GF-D8 (cell line): ENCODE measurements at regions not wholly inside any gene's neighbourhood (a gene's known extent, or its start where the extent isn't known, plus 50 kb on each side); places are given as distances from the start of the nearest gene placed in this dataset.
"Not testable (repeated sequence)": the region's sequence is repeated elsewhere in the genome, so short reads cannot be mapped to it uniquely, and the experiment has no call there.

ENCODE experiments used
- DNase-seq: peaks from one replicate; lab custom pipeline; 2025; lab: John Stamatoyannopoulos, UW

DNA sequence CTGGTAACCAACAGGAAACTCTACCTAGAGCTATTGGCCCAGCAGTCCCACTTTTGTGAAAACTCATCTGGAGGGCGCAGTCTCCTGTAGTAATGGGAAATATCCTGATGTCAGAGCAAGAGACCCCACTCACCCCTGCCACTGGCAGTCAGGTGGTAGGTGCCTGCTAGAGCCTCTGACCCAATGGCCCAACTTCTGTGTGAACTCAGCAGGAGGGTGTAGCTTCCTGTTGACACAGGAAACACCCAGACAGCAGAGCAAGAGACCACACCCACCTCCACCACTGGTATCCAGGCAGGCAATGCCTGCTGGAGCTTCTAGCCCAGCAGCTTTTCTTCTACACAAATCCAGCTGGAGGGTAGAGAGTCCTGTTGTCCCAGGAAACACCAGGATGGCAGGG lies 1176.8 kb upstream of the PRR20A start:
- no peak for DNase-seq

DNA sequence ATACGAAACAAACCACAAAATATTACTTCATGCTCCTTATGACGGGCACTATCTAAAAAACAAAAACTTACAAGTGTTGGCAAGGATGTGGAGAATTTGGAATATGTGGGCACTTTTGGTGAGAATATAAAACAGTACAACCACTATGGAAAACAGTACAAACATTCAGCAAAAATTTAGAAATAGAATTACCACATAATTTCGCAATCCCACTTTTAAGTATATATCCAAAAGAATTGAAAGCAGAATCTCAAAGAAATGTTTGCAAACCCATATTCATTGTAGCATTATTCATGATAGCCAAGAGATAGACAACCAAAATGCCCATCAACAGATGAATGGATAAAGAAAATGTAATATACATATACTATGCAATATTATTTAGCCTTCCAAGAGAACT lies 1173.7 kb upstream of the PRR20A start:
- DNase-seq = no peak

DNA sequence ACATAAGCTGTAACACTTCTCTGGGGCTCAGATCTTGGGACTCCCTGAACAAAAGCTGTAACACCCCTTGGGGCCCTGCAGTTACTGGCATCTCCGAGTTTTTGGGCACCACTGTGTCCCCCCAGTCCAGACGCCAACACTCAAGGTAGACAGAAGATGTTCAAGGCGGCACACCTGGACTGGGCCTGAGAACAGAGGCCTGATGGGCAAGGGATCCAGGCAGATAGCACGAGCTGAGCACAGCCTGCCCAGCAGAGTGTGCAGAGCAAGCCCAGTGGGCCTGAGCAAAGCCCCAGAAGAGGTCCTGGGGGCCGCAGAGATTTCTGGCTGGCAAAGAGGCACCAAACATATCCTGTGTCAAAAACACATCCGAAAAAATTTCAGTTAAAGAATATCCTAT lies 1163.3 kb upstream of the PRR20A start:
- no peak for DNase-seq

GRCh38 chr13:55981381-55981780 lies 1159.3 kb upstream of the PRR20A start:
- no peak for DNase-seq

DNA sequence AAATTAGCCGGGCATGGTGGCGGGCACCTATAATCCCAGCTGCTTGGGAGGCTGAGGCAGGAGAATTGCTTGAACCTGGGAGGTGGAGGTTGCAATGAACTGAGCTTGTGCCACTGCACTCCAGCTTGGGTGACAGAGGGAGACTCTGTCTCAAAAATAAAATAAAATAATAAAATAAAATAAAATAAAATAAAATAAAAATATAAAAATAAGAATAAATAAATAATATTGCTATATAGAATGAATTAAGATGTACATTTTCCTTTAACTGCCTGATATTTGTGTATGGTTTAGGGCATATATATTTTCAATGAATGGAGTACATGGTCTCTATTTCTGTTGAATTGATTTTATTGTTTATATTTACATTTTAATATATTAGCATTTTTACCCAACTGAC lies 1156.7 kb upstream of the PRR20A start:
- DNase-seq = not testable (repeated sequence)

GRCh38 chr13:55990631-55991030 lies 1150.1 kb upstream of the PRR20A start:
- no peak for DNase-seq

- DNase-seq = no peak
Observed at GRCh38 chr13:55991666-55992065, 1149.1 kb upstream of the PRR20A start.

- no peak for DNase-seq
Observed at GRCh38 chr13:55992145-55992544, 1148.6 kb upstream of the PRR20A start.

DNA sequence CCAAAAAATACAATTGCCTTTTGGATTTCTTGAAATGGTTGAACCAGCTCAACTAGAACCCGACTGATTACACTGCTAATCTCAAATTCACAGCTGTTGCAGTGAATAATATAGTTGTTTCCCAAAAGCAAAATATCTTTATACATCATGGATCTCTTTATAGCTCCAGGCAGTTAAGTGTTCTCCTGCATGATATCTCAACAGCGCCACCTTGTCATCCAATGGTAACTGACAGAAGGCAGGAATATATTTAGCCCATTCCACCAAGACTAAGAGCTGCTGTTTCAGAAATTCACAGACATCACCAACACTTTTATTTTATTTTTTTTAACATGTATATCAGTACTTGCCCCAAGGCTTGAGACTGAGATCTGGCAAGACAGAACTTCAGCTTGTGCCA lies 1141.0 kb upstream of the PRR20A start:
- DNase-seq = no peak

GRCh38 chr13:56009418-56009817 lies 1131.3 kb upstream of the PRR20A start:
- DNase-seq = no peak

DNA sequence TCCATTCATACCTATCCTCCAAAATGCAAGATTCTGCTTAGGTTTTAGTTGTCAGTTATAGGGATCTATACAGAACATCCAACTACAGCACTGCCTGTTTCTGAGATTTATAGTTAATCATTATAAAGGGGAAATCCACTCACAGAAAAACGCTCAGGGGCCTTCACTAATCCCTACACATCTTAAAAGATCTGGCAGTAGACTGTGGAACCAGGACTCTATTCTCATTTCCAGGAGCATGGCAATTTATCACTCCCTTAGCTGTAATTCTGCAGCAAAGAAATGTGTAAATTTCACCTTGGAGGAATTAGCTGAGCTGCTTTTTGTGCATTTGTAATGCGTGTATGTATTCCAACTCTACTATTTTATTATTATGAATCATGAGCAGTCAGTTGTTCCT lies 1128.1 kb upstream of the PRR20A start:
- DNase-seq = no peak

DNA sequence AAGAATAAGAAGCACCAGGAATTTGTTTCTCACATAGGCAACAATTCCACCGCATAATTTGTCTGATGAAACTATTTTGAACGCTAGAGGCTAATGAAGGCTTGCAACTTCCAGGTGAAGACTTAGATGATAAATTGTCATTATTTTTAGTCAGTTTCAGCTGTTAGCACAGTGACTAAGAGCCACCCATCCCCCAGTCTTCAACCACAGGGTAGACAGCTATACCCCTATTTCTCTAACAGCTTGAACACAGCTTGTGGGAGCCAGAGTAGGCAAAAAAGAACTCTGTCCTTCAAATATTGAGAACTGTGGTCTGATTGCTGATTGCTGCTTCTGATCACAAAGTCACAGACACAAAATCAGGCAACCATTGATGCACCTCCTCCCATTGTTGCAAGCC lies 1124.8 kb upstream of the PRR20A start:
- DNase-seq = no peak

DNA sequence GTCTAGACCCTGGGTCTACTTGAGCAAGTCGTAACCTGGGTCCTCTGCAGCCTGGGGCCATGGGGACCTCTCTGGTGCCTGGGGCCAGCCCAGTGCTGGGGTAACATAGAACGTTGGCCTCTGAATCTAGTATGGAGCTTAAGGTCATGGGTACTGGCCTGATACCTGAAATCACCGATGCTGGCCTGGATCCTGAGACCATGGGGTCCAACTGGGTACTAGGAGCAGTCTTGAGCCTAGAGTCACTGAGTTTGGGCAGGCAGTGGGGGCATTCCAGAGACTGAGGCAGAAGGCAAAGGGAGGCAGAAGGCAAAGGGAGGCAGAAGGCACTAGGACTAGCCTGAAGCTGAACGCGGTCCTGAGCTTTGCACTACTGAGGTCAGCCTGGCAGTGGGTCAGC lies 1121.1 kb upstream of the PRR20A start:
- DNase-seq = no peak

DNA sequence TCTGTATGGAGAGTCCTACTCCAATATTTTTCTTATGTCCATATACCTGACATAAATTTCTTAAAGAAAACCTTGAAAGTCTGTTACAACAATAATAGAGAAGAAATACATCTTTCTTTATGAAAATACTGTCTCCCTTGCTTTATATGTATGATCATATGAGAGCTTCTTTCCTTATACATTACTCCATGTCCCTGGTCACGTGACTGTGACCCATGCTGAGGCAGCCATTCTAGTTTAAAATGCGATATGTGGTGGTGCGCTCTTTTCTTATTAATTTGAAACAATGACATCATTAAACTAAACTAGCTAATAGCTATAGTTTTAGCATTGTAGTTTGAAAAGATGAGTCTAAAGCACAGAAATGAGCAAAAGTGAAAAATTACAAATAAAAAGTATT lies 1120.3 kb upstream of the PRR20A start:
- DNase-seq = no peak

- no peak for DNase-seq
Observed at GRCh38 chr13:56039992-56040391, 1100.7 kb upstream of the PRR20A start.

GRCh38 chr13:56066321-56066720 lies 1074.4 kb upstream of the PRR20A start:
- DNase-seq = no peak

GRCh38 chr13:56102641-56103040 lies 1038.1 kb upstream of the PRR20A start:
- no peak for DNase-seq

DNA sequence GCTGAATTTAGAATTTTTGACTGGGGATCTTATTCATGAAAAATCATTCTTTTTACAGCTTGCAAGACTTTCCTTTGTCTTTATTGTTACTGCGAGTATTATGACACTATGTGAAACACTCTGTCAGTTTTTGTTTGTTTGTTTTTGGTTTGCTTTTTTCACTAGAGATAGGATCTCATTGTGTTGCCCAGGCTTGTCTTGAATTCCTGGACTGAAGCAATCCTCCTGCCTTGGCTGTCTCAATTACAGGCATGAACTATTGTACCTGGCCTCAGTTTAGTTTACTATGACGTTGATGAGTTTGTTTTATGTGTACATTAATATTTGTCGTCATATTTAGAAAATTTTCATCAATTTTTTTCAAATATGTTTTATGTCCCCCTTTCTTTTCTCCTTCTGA lies 1030.0 kb upstream of the PRR20A start:
- DNase-seq = no peak

GRCh38 chr13:56134524-56134923 lies 1006.2 kb upstream of the PRR20A start:
- no peak for DNase-seq

DNA sequence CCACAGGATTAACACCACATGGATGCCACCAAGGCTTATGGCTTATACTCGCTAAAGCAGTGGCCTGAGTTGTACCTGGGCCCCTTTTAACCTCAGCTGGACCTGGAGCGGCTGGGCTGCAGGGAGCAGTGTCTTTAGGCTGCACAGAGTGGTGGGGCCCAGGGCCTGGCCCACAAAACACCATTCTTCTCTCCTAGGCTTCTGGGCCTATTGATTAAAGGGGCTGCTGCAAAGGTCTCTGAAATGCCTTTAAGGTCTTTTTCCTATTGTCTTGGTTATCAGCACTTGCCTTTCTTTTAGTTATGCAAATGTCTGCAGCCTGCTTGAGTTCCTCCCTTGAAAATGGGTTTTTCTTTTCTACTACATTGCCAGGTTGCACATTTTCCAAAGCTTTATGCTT lies 973.9 kb upstream of the PRR20A start:
- no peak for DNase-seq

GRCh38 chr13:56168581-56168980 lies 972.1 kb upstream of the PRR20A start:
- no peak for DNase-seq

DNA sequence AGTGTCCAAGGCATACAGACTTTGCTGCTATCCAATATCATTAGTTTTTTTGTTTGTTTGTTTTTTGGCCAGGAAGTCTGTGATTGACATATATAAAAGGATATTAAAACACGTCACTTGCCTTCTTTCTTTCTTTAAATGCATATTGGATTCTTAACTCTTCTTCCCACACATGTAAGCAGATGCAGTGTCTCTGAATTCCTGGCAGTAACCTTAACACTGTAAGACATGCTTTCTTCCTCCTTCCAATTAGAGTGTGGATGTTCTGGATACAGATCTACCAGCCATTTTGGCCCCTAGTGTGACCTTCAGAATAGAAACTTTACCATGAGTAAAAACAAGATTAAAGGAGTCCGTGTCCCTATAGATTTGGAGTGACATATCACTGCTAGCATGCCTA lies 967.4 kb upstream of the PRR20A start:
- DNase-seq = no peak

- no peak for DNase-seq
Observed at GRCh38 chr13:56182598-56182997, 958.1 kb upstream of the PRR20A start.

DNA sequence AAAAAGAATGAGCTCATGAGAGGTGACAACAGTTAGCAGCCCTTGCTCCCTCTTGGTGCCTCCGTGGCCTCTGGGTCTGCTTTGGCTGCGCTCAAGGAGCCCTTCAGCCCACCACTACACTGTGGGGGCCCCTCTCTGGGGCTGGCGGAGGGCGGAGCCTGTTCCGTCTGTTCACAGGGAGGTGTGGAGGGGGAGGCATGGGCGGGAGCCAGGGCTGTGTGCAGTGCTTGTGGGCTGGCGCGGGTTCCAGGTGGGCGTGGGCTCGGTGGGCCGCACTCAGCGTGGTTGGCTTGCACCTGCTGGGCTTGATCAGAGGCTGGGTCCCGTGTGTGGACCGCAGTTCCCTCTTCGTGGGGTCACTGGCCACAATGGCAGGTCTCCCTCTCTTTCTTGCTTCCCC lies 953.4 kb upstream of the PRR20A start:
- DNase-seq = no peak

- not testable (repeated sequence) for DNase-seq
Observed at GRCh38 chr13:56188582-56188981, 952.1 kb upstream of the PRR20A start.
